Mucosa of stomach (tissue), 1 donor: ENCODE measurements at regions not wholly inside any gene's neighbourhood (a gene's known extent, or its start where the extent isn't known, plus 50 kb on each side); places are given as distances from the start of the nearest gene placed in this dataset.

ENCODE experiments used
- H3K27me3 ChIP-seq: one replicate; pipeline ENCODE4 v1.7.0; 2013; ENCODE audit warnings: mild to moderate bottlenecking, low read length; ENCODE audit not compliant: control insufficient read depth, insufficient read depth
- H3K36me3 ChIP-seq: one replicate; pipeline ENCODE4 v1.7.0; 2013; ENCODE audit warnings: low read length; ENCODE audit not compliant: control insufficient read depth, insufficient read depth
- H3K4me1 ChIP-seq: one replicate; pipeline ENCODE4 v1.7.0; 2013; ENCODE audit warnings: mild to moderate bottlenecking, low read length; ENCODE audit not compliant: control insufficient read depth, insufficient read depth
- H3K4me3 ChIP-seq: one replicate; pipeline ENCODE4 v1.7.0; 2013; ENCODE audit warnings: low read length
- H3K9ac ChIP-seq: one replicate; pipeline ENCODE4 v1.7.0; 2013; ENCODE audit warnings: mild to moderate bottlenecking, low read length, moderate library complexity
- H3K9me3 ChIP-seq: one replicate; pipeline ENCODE4 v1.7.0; 2013; ENCODE audit warnings: mild to moderate bottlenecking, low read length, moderate library complexity; ENCODE audit not compliant: control insufficient read depth
- donor health status: Pancreatic carcinoma.

- no peaks in the 10 kb centered on the region for H3K9me3 ChIP-seq
These were observed 76.7 kb downstream of the BOLA3 start for GRCh38 chr2:74070991-74071390.

GRCh38 chr2:74071426-74071825 is 76.3 kb downstream of the BOLA3 start:
- no peaks in the 10 kb centered on the region for H3K36me3 ChIP-seq
- H3K4me1 ChIP-seq = no peaks in the 10 kb centered on the region
- H3K9ac ChIP-seq = no peak overlapping the region
- H3K27me3 ChIP-seq = no peaks in the 10 kb centered on the region
- H3K9me3 ChIP-seq = no peaks in the 10 kb centered on the region
- no peak overlapping the region for H3K4me3 ChIP-seq

More at GRCh38 chr2:74070991-74071390, 76.7 kb downstream of the BOLA3 start:
- H3K27me3 ChIP-seq = no peaks in the 10 kb centered on the region
- no peak overlapping the region for H3K4me3 ChIP-seq
- no peaks in the 10 kb centered on the region for H3K4me1 ChIP-seq
- no peaks in the 10 kb centered on the region for H3K36me3 ChIP-seq
- no peak overlapping the region for H3K9ac ChIP-seq

- H3K4me1 ChIP-seq = peaks cover 8% of the 10 kb centered on the region
- H3K9ac ChIP-seq = no peak overlapping the region
- no peaks in the 10 kb centered on the region for H3K27me3 ChIP-seq
- H3K4me3 ChIP-seq = no peak overlapping the region
- no peaks in the 10 kb centered on the region for H3K36me3 ChIP-seq
- no peaks in the 10 kb centered on the region for H3K9me3 ChIP-seq
These were observed 75.1 kb downstream of the BOLA3 start for GRCh38 chr2:74072565-74072964.

- Histone ChIP-seq H3K9ac (no peak overlapping the region), H3K4me1 (peaks cover 9% of the 10 kb centered on the region), H3K36me3 (no peaks in the 10 kb centered on the region), H3K27me3 (no peaks in the 10 kb centered on the region), H3K4me3 (no peak overlapping the region), H3K9me3 (no peaks in the 10 kb centered on the region)
These were observed 73.2 kb downstream of the BOLA3 start for GRCh38 chr2:74074487-74074886.

- Histone ChIP-seq H3K27me3 (no peaks in the 10 kb centered on the region), H3K9me3 (no peaks in the 10 kb centered on the region), H3K36me3 (no peaks in the 10 kb centered on the region), H3K9ac (no peak overlapping the region), H3K4me1 (peaks cover 9% of the 10 kb centered on the region), H3K4me3 (no peak overlapping the region)
These were observed 71.6 kb downstream of the BOLA3 start for GRCh38 chr2:74076074-74076470.

- Histone ChIP-seq H3K9ac (no peak overlapping the region), H3K9me3 (no peaks in the 10 kb centered on the region), H3K4me3 (no peak overlapping the region), H3K27me3 (no peaks in the 10 kb centered on the region), H3K4me1 (peaks cover 9% of the 10 kb centered on the region), H3K36me3 (peaks cover 5% of the 10 kb centered on the region)
These were observed 70.1 kb downstream of the BOLA3 start for GRCh38 chr2:74077636-74078035.

- Histone ChIP-seq H3K27me3 (no peaks in the 10 kb centered on the region), H3K36me3 (peaks cover 7% of the 10 kb centered on the region), H3K4me1 (peaks cover 9% of the 10 kb centered on the region)
These were observed 69.2 kb downstream of the BOLA3 start for GRCh38 chr2:74078466-74078865.

GRCh38 chr2:74079522-74080341 is 68.0 kb downstream of the BOLA3 start:
- Histone ChIP-seq H3K4me1 (peaks cover 9% of the 10 kb centered on the region), H3K36me3 (peaks cover 13% of the 10 kb centered on the region), H3K9me3 (no peaks in the 10 kb centered on the region), H3K27me3 (no peaks in the 10 kb centered on the region), H3K9ac (no peak overlapping the region), H3K4me3 (no peak overlapping the region)

More at GRCh38 chr2:74078466-74078865, 69.2 kb downstream of the BOLA3 start:
- Histone ChIP-seq H3K4me3 (no peak overlapping the region), H3K9me3 (no peaks in the 10 kb centered on the region), H3K9ac (no peak overlapping the region)

GRCh38 chr2:74080346-74080745 is 67.4 kb downstream of the BOLA3 start:
- no peaks in the 10 kb centered on the region for H3K9me3 ChIP-seq
- H3K9ac ChIP-seq = no peak overlapping the region
- H3K36me3 ChIP-seq = peaks cover 13% of the 10 kb centered on the region
- no peaks in the 10 kb centered on the region for H3K27me3 ChIP-seq
- no peak overlapping the region for H3K4me3 ChIP-seq
- peaks cover 9% of the 10 kb centered on the region for H3K4me1 ChIP-seq

GRCh38 chr2:74081030-74081762 is 66.5 kb downstream of the BOLA3 start:
- no peak overlapping the region for H3K9ac ChIP-seq
- no peaks in the 10 kb centered on the region for H3K9me3 ChIP-seq
- H3K4me1 ChIP-seq = peaks cover 9% of the 10 kb centered on the region
- no peaks in the 10 kb centered on the region for H3K27me3 ChIP-seq
- peaks cover 13% of the 10 kb centered on the region for H3K36me3 ChIP-seq
- H3K4me3 ChIP-seq = no peak overlapping the region

GRCh38 chr2:74081763-74082110 is 66.0 kb downstream of the BOLA3 start:
- Histone ChIP-seq H3K4me1 (peaks cover 9% of the 10 kb centered on the region), H3K27me3 (no peaks in the 10 kb centered on the region), H3K4me3 (no peak overlapping the region), H3K9me3 (no peaks in the 10 kb centered on the region), H3K9ac (no peak overlapping the region), H3K36me3 (peaks cover 13% of the 10 kb centered on the region)

GRCh38 chr2:74083750-74084149 is 64.0 kb downstream of the BOLA3 start:
- no peaks in the 10 kb centered on the region for H3K27me3 ChIP-seq
- no peak overlapping the region for H3K9ac ChIP-seq
- H3K4me3 ChIP-seq = no peak overlapping the region
- H3K9me3 ChIP-seq = no peaks in the 10 kb centered on the region
- H3K36me3 ChIP-seq = peaks cover 13% of the 10 kb centered on the region
- no peaks in the 10 kb centered on the region for H3K4me1 ChIP-seq
